C4-2B (cell line): ENCODE measurements at regions not wholly inside any gene's neighbourhood (a gene's known extent, or its start where the extent isn't known, plus 50 kb on each side); places are given as distances from the start of the nearest gene placed in this dataset.

Experiments
- CTCF ChIP-seq: fragments of 450-650 bp; conservative IDR thresholded peaks from 2 replicates; pipeline ENCODE4 v1.5.1; 2017; ENCODE audit warnings: mild to moderate bottlenecking
- ZFX ChIP-seq: fragments of 450-650 bp; IDR thresholded peaks from 2 replicates; pipeline ENCODE4 v1.6.1; 2017

- TF ChIP-seq CTCF (no peak), ZFX (no peak)
Measured at GRCh38 chr13:90835826-90836225, 511.7 kb upstream of the MIR17HG start.
